Muscle of leg (tissue), 3 donors: ENCODE measurements at regions not wholly inside any gene's neighbourhood (a gene's known extent, or its start where the extent isn't known, plus 50 kb on each side); places are given as distances from the start of the nearest gene placed in this dataset.
A peak's percentile ranks its signal among the peaks of the same experiment; 100 is the strongest.
"Not testable (repeated sequence)": the region's sequence is repeated elsewhere in the genome, so short reads cannot be mapped to it uniquely, and the experiment has no call there.

Experiments
- DNase-seq: peaks from one replicate; pipeline ENCODE4 v3.0.0; 2013
- H3K27ac ChIP-seq: one replicate; pipeline ENCODE4 v1.5.1; 2013; ENCODE audit warnings: mild to moderate bottlenecking, low read length, control low read depth
- H3K27me3 ChIP-seq: one replicate; pipeline ENCODE4 v1.6.1; 2013; ENCODE audit warnings: low read length; ENCODE audit not compliant: control insufficient read depth, insufficient read depth
- H3K36me3 ChIP-seq: one replicate; pipeline ENCODE4 v1.6.1; 2013; ENCODE audit warnings: low read length; ENCODE audit not compliant: control insufficient read depth, insufficient read depth
- H3K4me1 ChIP-seq: one replicate; pipeline ENCODE4 v1.6.1; 2013; ENCODE audit warnings: low read length; ENCODE audit not compliant: control insufficient read depth, insufficient read depth
- H3K4me3 ChIP-seq: one replicate; pipeline ENCODE4 v1.5.1; 2013; ENCODE audit warnings: low read length, control low read depth
- H3K9me3 ChIP-seq: replicated peaks from 2 replicates; pipeline ENCODE4 v1.6.1; 2013; ENCODE audit warnings: low read depth, low read length; ENCODE audit not compliant: control insufficient read depth
- WGBS: methylation state at CpG from one replicate; pipeline ENCODE4 v1.1.5; 2013; ENCODE audit warnings: missing lambda C conversion rate; ENCODE audit not compliant: insufficient coverage; 5-methylcytosine and 5-hydroxymethylcytosine counted together

DNA sequence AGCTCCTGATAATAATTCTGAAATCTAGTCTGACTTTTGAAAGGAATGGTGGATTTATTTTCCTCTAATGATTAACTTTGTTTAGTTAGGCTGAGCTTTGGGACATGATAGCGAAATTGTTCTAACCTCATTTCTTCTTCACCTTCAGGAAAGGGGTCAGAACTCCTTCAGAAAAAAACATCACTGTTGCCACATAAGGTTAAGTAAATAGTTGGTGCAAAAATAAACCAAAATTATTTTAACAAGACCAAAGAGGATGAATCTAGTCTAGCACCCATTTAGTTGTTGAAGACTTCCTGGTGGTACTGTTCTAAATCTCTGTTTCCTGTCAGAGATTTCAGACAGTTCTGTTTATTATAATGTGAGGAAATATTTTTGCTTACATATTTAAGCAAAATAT is 379.8 kb downstream of the UTRN start:
- Histone ChIP-seq H3K36me3 (no peaks in the 10 kb centered on the region), H3K27ac (no peak overlapping the region), H3K27me3 (no peaks in the 10 kb centered on the region), H3K4me1 (peaks cover 3% of the 10 kb centered on the region), H3K9me3 (no peaks in the 10 kb centered on the region), H3K4me3 (no peak overlapping the region)
- DNase-seq, result no peak
- no CpG with 5 or more reads among the region's 1 CpG for whole genome bisulfite sequencing

DNA sequence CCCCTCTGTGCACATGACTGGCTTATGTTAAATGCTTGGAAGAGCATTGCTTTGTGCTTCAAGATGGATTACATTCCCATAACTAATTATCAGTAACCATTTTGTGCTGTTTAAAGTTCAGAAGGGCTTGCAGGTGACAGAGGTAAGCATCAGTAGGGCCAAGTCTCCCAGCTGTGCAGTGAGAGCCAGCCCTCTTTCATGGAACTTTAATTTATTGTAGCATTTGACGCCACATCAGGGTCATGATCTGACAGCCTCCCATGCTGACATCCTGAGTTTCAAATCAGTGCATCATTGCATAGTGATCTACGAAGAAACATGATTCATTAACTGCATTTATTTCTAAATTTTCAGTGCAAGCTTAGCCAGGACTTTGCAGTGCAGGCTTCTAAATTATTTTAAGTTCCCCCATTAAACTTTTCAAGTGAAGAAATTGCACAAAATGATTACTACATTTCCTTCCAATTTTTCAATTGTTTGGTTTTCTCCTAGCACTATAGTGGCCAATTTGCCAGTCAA is 380.9 kb downstream of the UTRN start:
- Histone ChIP-seq H3K4me3 (no peak overlapping the region), H3K4me1 (peaks cover 3% of the 10 kb centered on the region), H3K9me3 (peaks cover 2% of the 10 kb centered on the region), H3K27me3 (no peaks in the 10 kb centered on the region), H3K27ac (no peak overlapping the region), H3K36me3 (no peaks in the 10 kb centered on the region)
- no peak for DNase-seq
- 77% methylated on average over 2 of the region's 2 CpGs for WGBS

DNA sequence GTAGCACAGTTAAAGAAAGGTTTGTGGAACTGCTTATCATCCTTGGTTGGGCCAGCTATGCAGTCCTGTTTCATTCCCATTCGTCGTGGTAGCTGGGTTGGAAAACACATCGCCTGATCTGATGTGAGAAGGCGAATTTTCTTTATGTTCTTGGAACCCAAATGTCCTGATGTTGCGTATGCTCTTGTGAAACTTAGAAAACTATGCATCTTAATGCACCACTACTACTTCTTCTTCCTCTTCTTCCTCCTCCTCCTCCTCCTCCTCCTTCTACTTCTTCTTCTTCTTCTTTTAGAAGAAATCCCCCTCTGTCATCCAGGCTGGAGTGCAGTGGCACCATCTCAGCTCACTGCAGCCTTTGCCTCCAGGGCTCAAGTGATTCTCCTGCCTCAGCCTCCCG is 381.6 kb downstream of the UTRN start:
- Histone ChIP-seq H3K27ac (no peak overlapping the region), H3K4me1 (no peaks in the 10 kb centered on the region)
- 86% methylated on average over 3 of the region's 6 CpGs for WGBS

DNA sequence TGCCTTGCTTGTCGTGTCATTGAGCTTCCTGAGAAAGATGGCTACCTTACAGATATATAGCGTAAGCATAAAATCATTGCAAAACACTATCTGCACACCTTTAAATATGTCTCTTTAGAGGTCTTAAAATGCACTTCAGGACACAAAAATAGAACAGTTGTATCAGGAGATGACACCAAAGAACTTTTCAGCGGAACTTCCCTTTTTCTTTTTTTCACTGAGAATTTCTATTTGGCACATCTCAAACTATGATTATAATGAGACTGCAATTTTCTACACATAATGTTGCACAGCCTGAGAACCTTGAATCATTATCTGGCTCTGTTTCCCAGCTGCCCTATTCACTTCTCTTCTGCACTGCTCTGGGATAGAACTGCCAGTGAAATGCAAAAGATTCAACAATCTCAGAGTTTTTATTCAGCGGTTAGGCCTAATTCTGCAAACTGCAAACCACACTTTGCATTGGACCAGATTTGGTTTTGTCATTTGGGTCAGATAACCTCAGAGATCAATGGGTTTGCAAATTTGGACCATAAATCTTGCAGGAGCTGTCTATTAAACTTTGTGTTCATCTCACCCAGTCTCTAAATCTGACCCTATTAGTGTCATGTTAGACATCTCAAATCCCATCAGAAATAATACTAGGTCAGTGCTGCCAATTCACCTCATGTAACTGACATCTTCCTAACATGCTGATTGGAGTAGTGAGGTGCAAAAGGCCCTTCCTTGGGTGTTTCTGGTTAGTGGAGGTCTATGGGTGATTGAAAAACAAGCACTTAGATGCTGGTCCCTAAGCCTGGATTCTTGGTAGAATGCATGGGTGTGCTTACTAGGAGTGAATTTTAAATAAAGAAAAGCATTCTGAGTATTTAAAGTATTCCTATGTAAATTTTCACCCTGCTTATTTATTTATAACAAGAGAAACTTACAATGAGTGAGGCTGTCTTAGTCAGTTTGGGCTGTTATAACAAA is 382.7 kb downstream of the UTRN start:
- Histone ChIP-seq H3K27me3 (no peaks in the 10 kb centered on the region), H3K4me3 (no peak overlapping the region), H3K4me1 (no peaks in the 10 kb centered on the region), H3K36me3 (no peaks in the 10 kb centered on the region), H3K9me3 (peaks cover 6% of the 10 kb centered on the region), H3K27ac (no peak overlapping the region)
- WGBS, result 83% methylated on average over 2 of the region's 4 CpGs
- DNase-seq, result no peak

More for the DNA sequence above, 381.6 kb downstream of the UTRN start:
- no peaks in the 10 kb centered on the region for H3K36me3 ChIP-seq
- H3K9me3 ChIP-seq, result peaks cover 6% of the 10 kb centered on the region
- H3K4me3 ChIP-seq, result no peak overlapping the region
- no peaks in the 10 kb centered on the region for H3K27me3 ChIP-seq
- no peak for DNase-seq

DNA sequence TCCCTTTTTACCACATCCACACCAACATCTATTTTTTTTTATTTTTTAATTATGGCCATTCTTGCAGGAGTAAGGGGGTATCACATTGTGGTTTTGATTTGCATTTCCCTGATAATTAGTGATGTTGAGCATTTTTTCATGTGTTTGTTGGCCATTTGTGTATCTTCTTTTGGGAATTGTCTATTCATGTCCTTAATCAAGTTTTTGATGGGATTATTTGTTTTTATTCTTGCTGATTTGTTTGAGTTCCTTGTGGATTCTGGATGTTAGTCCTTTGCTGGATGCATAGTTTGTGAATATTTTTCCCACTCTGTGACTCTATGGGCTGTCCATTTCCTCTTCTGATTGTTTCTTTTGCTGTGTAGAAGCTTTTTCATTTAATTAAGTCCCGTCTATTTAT is 385.1 kb downstream of the UTRN start:
- not testable (repeated sequence) for DNase-seq, H3K27me3 ChIP-seq, H3K36me3 ChIP-seq, H3K27ac ChIP-seq, H3K4me1 ChIP-seq, H3K4me3 ChIP-seq
- no CpG with 5 or more reads among the region's 1 CpG for WGBS
- H3K9me3 ChIP-seq, result peaks cover 13% of the 10 kb centered on the region

DNA sequence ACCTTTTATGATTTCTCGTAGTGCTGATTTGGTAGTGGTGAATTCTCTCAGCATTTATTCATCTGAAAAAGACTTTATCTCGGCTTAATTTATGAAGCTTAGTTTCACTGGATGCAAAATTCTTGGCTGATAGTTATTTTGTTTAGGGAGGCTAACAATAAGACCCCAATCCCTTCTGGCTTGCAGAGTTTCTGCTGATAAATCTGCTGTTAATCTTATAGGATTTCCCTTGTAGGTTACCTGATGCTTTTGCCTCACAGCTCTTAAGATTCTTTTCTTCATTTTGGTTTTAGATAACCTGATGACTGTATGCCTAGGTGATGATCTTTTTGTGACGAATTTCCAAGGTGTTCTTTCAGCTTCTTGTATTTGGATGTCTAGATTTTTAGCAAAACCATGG is 388.7 kb downstream of the UTRN start:
- H3K4me1 ChIP-seq, result peaks cover 5% of the 10 kb centered on the region
- H3K27me3 ChIP-seq, result no peaks in the 10 kb centered on the region
- H3K36me3 ChIP-seq, result no peaks in the 10 kb centered on the region
- H3K4me3 ChIP-seq, result no peak overlapping the region
- H3K9me3 ChIP-seq, result peaks cover 13% of the 10 kb centered on the region
- WGBS, result no CpG with 5 or more reads among the region's 3 CpGs
- no peak overlapping the region for H3K27ac ChIP-seq
- no peak for DNase-seq

DNA sequence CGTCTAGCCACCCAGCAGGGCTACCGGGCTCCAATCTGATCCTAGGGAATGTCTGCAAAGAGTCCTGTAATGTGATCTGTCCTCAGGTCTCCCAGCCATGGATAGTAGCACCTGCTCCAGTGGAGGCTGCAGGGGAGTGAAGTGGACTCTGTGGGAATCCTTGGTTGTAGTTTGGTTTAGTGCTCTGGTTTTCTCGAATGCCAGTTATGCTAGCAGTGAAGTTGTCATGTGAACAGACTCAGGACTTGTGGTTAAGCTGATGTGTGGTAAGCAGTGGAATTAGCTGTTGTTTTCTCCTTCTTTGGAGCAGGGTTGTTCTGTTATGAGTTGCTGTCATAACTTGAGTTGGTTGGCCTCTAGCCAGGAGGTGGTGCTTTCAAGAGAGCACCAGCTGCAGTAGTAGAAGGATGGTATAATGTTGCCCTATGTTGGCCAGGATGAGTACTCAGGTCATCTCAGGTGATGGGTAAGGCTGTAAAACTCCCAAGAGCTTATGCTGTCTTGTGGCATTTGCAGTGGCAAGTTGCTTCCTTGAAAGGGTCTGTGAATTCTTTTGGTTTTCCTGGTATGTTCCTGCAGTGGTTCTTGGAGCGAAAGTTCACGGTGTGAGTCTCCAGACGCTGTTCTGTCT is 390.2 kb downstream of the UTRN start:
- Histone ChIP-seq H3K4me1 (peaks cover 5% of the 10 kb centered on the region), H3K9me3 (peaks cover 13% of the 10 kb centered on the region), H3K27ac (no peak overlapping the region), H3K36me3 (no peaks in the 10 kb centered on the region), H3K4me3 (no peak overlapping the region), H3K27me3 (no peaks in the 10 kb centered on the region)
- 93% methylated on average over 3 of the region's 6 CpGs for WGBS
- DNase-seq, result peak; percentile 64

DNA sequence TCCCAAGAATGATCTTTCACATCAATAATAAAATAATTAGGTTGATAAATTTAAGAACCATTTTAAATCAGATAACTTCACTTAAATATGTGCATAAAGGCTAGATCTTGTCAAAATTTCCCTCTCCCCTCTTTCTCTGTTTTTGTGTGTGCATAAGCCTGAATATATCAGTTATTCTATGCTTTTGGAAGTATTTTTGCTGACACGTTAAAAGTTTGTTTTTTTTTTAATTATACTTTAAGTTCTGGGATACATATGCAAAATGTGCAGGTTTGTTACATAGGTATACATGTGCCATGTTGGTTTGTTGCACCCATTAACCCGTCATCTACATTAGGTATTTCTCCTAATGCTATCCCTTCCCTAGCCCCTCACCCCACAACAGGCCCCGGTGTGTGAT is 391.2 kb downstream of the UTRN start:
- H3K4me3 ChIP-seq, H3K9me3 ChIP-seq, H3K27me3 ChIP-seq, H3K4me1 ChIP-seq, H3K36me3 ChIP-seq, DNase-seq, H3K27ac ChIP-seq: not testable (repeated sequence)
- no CpG with 5 or more reads among the region's 3 CpGs for WGBS

DNA sequence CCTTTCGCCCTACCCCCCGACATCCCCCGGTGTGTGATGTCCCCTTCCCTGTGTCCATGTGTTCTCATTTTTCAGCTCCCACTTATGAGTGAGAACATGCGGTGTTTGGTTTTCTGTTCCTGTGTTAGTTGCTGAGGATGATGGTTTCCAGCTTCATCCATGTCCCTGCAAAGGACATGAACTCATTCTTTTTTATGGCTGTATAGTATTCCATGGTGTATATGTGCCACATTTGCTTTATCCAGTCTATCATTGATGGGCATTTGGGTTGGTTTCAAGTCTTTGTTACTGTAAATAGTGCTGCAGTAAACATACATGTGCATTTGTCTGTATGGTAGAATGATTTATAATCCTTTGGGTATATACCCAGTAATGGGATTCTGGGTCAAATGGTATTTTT is 392.1 kb downstream of the UTRN start:
- no CpG with 5 or more reads among the region's 4 CpGs for WGBS
- not testable (repeated sequence) for H3K27me3 ChIP-seq, DNase-seq, H3K27ac ChIP-seq, H3K9me3 ChIP-seq, H3K4me3 ChIP-seq, H3K4me1 ChIP-seq, H3K36me3 ChIP-seq

DNA sequence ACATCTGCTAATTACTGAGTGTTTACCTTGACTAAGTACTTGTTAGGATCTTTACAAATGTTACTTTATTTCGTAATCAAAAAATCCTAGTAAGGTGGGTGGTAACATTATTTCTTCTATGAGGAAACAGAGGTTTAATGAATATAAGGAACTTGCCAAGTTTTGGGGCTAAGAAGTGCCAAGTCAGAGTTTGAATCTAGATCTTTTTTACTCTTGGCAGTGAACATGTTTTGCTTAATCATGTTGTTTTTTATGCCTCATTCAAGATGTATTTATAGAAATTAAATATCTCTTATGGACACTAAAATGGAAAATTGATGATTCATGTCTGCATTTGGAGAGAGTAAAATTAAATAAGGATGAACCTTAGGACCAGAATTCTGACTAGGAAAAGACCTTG is 393.7 kb downstream of the UTRN start:
- Histone ChIP-seq H3K4me3 (no peak overlapping the region), H3K27me3 (no peaks in the 10 kb centered on the region), H3K4me1 (peaks cover 5% of the 10 kb centered on the region), H3K9me3 (peaks cover 4% of the 10 kb centered on the region), H3K36me3 (peaks cover 3% of the 10 kb centered on the region), H3K27ac (no peak overlapping the region)
- WGBS, result no CpG with 5 or more reads among the region's 1 CpG
- peak; percentile 53 for DNase-seq
